ENCODE measurements at regions not wholly inside any gene's neighbourhood (a gene's known extent, or its start where the extent isn't known, plus 50 kb on each side); places are given as distances from the start of the nearest gene placed in this dataset.

- no peak for DNase-seq (ENCODE audit: extremely low read depth, low read depth, low spot score)
Observed at GRCh38 chr1:186736971-186737685, 56.9 kb upstream of the PTGS2 start.

- DNase-seq (ENCODE audit: extremely low read depth, low read depth, low spot score): no peak
Observed at GRCh38 chr1:186735463-186735862, 55.2 kb upstream of the PTGS2 start.

- no peak for DNase-seq (ENCODE audit: extremely low read depth, low read depth, low spot score)
Observed at GRCh38 chr1:186730951-186731729, 50.9 kb upstream of the PTGS2 start.
